HG02938 (cell line): ENCODE measurements at regions not wholly inside any gene's neighbourhood (a gene's known extent, or its start where the extent isn't known, plus 50 kb on each side); places are given as distances from the start of the nearest gene placed in this dataset.

Source experiments
- ATAC-seq: cut with Tn5 transposase; IDR thresholded peaks from one replicate; pipeline ENCODE4 v1.9.1; 2021; ENCODE audit warnings: mild to moderate bottlenecking, moderate library complexity; ENCODE audit not compliant: unreplicated experiment

- no peak for ATAC-seq
These were observed 257.6 kb upstream of the RAB6C start for GRCh38 chr2:129721846-129722245.

- ATAC-seq = no peak
These were observed 257.0 kb upstream of the RAB6C start for GRCh38 chr2:129722306-129723019.

GRCh38 chr2:129723277-129724020 is 256.0 kb upstream of the RAB6C start:
- ATAC-seq = no peak

GRCh38 chr2:129724021-129724757 is 255.3 kb upstream of the RAB6C start:
- no peak for ATAC-seq

- ATAC-seq = no peak
These were observed 253.2 kb upstream of the RAB6C start for GRCh38 chr2:129726216-129726615.

GRCh38 chr2:129727286-129727685 is 252.2 kb upstream of the RAB6C start:
- ATAC-seq = no peak

GRCh38 chr2:129728035-129728972 is 251.2 kb upstream of the RAB6C start:
- ATAC-seq = no peak

GRCh38 chr2:129729011-129729410 is 250.5 kb upstream of the RAB6C start:
- ATAC-seq = no peak

GRCh38 chr2:129729646-129730045 is 249.8 kb upstream of the RAB6C start:
- ATAC-seq = no peak

- ATAC-seq = no peak
These were observed 248.5 kb upstream of the RAB6C start for GRCh38 chr2:129730979-129731378.

GRCh38 chr2:129731907-129732629 is 247.4 kb upstream of the RAB6C start:
- ATAC-seq = no peak

GRCh38 chr2:129732630-129733026 is 246.8 kb upstream of the RAB6C start:
- ATAC-seq = no peak

- no peak for ATAC-seq
These were observed 246.4 kb upstream of the RAB6C start for GRCh38 chr2:129733041-129733440.

- no peak for ATAC-seq
These were observed 245.9 kb upstream of the RAB6C start for GRCh38 chr2:129733579-129733978.

- no peak for ATAC-seq
These were observed 245.0 kb upstream of the RAB6C start for GRCh38 chr2:129734343-129735034.

- no peak for ATAC-seq
These were observed 243.9 kb upstream of the RAB6C start for GRCh38 chr2:129735576-129735975.

- ATAC-seq = no peak
These were observed 241.6 kb upstream of the RAB6C start for GRCh38 chr2:129737660-129738527.

GRCh38 chr2:129738799-129739198 is 240.7 kb upstream of the RAB6C start:
- ATAC-seq = no peak
